Pons (tissue), 1 donor: ENCODE measurements at regions not wholly inside any gene's neighbourhood (a gene's known extent, or its start where the extent isn't known, plus 50 kb on each side); places are given as distances from the start of the nearest gene placed in this dataset.
A peak's percentile ranks its signal among the peaks of the same experiment; 100 is the strongest.

Source experiments
- DNase-seq: peaks from one replicate; pipeline ENCODE4 v3.0.0-alpha.2; 2016; ENCODE audit warnings: low spot score

- DNase-seq: no peak
These were observed 177.4 kb upstream of the SGK1 start for GRCh38 chr6:134495203-134495889.

GRCh38 chr6:134493789-134494188, 175.9 kb upstream of the SGK1 start:
- DNase-seq: no peak

- DNase-seq: no peak
These were observed 173.6 kb upstream of the SGK1 start for GRCh38 chr6:134491477-134491876.

- DNase-seq: no peak
These were observed 164.8 kb upstream of the SGK1 start for GRCh38 chr6:134482593-134483270.

GRCh38 chr6:134481966-134482365, 164.1 kb upstream of the SGK1 start:
- DNase-seq: no peak

- no peak for DNase-seq
These were observed 162.7 kb upstream of the SGK1 start for GRCh38 chr6:134480593-134480992.

GRCh38 chr6:134478764-134479399, 161.0 kb upstream of the SGK1 start:
- DNase-seq: no peak

GRCh38 chr6:134477991-134478635, 160.2 kb upstream of the SGK1 start:
- DNase-seq: peak; percentile 29

GRCh38 chr6:134474955-134475354, 157.0 kb upstream of the SGK1 start:
- DNase-seq: no peak

GRCh38 chr6:134472661-134473060, 154.7 kb upstream of the SGK1 start:
- DNase-seq: no peak

- no peak for DNase-seq
These were observed 154.1 kb upstream of the SGK1 start for GRCh38 chr6:134472046-134472445.

- no peak for DNase-seq
These were observed 152.6 kb upstream of the SGK1 start for GRCh38 chr6:134470457-134470975.

GRCh38 chr6:134469702-134470456, 152.0 kb upstream of the SGK1 start:
- DNase-seq: no peak

- DNase-seq: peak; percentile 37
These were observed 150.7 kb upstream of the SGK1 start for GRCh38 chr6:134468633-134469032.

GRCh38 chr6:134467620-134468019, 149.7 kb upstream of the SGK1 start:
- DNase-seq: peak; percentile 50

- DNase-seq: peak; percentile 39
These were observed 149.0 kb upstream of the SGK1 start for GRCh38 chr6:134466771-134467525.

- DNase-seq: peak; percentile 54
These were observed 146.9 kb upstream of the SGK1 start for GRCh38 chr6:134464690-134465411.

- no peak for DNase-seq
These were observed 141.1 kb upstream of the SGK1 start for GRCh38 chr6:134458857-134459657.

GRCh38 chr6:134457941-134458340, 140.0 kb upstream of the SGK1 start:
- DNase-seq: no peak
